ENCODE measurements at regions not wholly inside any gene's neighbourhood (a gene's known extent, or its start where the extent isn't known, plus 50 kb on each side); places are given as distances from the start of the nearest gene placed in this dataset.
A peak's percentile ranks its signal among the peaks of the same experiment; 100 is the strongest.
"Not testable (repeated sequence)": the region's sequence is repeated elsewhere in the genome, so short reads cannot be mapped to it uniquely, and the experiment has no call there.

DNA sequence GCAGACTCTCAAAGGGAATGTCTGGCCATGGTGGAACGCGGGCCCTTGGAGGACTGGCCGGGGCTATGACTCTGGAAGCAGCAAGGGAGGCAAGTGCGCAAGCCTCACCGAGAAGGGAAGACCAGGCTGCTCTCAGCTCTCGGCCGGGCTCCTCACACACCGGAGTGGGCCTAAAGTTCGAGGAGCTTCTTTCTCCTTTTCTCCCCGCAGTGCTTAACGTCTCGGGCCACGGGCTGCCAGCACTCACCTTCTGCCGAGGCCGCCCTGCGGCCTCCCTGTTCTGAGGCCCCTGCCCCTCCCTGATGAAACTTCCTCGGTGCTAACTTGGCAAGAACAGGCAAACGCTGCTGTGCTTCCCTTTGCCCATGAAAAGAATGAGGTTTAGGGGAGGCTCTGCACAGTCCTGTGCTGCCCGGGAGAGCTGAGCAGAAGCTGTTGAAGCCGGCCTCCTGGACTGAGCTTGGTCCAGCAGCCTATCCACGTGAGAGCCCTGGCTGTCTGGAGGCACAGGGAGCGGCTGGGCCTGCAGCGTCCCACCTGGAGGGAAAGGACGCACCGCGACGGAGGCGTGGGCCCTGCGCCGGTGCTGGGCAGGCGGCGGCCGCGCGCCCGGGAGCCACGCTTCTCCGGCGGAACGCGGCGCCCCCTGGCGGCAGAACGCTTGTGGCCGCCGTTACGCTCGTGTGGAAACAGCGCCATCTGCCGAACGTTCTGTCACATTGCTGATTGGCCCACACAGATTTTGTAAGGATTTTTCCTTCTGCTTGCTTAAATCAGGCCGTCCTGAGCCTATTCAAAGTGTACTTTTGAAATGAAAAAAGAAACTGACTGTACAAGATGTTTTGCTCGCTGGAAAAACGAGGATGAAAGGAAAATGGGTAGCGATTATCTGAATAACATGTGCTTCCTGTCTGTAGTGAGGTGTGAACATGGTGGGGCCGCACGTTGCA, 65.0 kb upstream of the TMEM45B start:
- DNase-seq (ENCODE audit: low read depth) = peak; percentile 38
- TF ChIP-seq, protein P1, sequence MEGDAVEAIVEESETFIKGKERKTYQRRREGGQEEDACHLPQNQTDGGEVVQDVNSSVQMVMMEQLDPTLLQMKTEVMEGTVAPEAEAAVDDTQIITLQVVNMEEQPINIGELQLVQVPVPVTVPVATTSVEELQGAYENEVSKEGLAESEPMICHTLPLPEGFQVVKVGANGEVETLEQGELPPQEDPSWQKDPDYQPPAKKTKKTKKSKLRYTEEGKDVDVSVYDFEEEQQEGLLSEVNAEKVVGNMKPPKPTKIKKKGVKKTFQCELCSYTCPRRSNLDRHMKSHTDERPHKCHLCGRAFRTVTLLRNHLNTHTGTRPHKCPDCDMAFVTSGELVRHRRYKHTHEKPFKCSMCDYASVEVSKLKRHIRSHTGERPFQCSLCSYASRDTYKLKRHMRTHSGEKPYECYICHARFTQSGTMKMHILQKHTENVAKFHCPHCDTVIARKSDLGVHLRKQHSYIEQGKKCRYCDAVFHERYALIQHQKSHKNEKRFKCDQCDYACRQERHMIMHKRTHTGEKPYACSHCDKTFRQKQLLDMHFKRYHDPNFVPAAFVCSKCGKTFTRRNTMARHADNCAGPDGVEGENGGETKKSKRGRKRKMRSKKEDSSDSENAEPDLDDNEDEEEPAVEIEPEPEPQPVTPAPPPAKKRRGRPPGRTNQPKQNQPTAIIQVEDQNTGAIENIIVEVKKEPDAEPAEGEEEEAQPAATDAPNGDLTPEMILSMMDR (IDR thresholded peaks at IDR 0.05; ENCODE audit: control insufficient read depth, extremely low read depth, insufficient read depth) = peak; percentile 100

DNA sequence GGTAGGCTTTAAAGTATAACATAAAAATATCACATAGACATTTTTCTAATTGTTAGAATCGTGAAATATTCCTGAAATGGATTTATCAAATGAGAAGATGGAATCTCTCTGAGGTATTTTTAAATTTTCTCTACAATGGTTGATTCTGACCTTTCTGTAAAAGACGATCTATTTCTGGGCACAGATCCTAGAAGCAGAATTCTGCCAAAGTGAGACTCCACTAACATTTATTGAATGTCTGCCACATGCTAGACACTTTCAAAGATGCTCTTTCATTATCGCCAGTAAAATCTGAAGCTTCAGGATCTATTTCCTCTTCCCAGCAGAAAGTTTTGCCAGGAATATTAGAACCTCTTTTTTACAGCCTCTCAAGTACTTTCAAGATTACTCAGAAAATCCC, 64.1 kb upstream of the TMEM45B start:
- no peak overlapping the region for H3K4me3 ChIP-seq (ENCODE audit: low read depth, low read length)
- DNase-seq (ENCODE audit: low read depth) = no peak
- TF ChIP-seq, protein P1 (IDR thresholded peaks at IDR 0.05; ENCODE audit: control insufficient read depth, extremely low read depth, insufficient read depth) = no peak

More for the DNA sequence above, 65.0 kb upstream of the TMEM45B start:
- no peak overlapping the region for H3K4me3 ChIP-seq (ENCODE audit: low read depth, low read length)

DNA sequence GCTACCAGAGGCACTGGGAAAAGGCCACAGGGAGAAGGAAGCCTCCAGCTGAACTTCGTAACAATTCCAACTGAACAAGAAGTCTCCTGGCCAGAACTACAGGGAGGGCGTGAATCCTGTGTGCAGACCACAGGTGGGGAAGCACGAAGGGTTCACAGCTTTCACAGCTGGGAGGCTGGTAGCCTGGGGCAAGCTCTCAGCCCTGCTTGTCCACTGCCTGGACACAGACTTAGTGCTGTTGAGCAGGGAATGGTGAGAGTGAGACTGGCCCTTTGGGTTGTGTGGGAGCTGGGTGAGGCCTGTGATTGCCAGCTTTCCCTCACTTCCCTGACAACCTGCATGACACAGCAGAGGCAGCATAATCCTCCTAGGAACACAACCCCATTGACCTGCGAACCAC, 52.1 kb upstream of the TMEM45B start:
- H3K4me3 ChIP-seq (ENCODE audit: low read depth, low read length); DNase-seq (ENCODE audit: low read depth): not testable (repeated sequence)

DNA sequence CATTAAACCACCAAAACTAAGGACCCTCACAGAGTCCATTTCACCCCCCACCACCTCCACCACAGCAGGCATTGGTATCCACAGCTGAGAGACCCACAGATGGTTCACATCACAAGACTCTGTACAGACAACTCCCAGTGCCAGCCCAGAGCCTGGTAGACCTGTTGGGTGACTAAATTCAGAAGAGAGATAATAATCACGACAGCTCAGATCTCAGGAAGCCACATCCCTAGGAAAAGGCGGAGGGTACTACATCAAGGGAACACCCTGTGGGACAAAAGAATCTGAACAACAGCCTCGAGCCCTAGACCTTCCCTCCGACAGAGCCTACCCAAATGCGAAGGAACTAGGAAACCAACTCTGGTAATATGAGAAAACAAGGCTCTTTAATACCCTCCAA, 51.4 kb upstream of the TMEM45B start:
- not testable (repeated sequence) for DNase-seq (ENCODE audit: low read depth); H3K4me3 ChIP-seq (ENCODE audit: low read depth, low read length)
